GM18861 (cell line): ENCODE measurements at regions not wholly inside any gene's neighbourhood (a gene's known extent, or its start where the extent isn't known, plus 50 kb on each side); places are given as distances from the start of the nearest gene placed in this dataset.
"Not testable (repeated sequence)": the region's sequence is repeated elsewhere in the genome, so short reads cannot be mapped to it uniquely, and the experiment has no call there.

Experiments
- ATAC-seq: cut with Tn5 transposase; IDR thresholded peaks from one replicate; pipeline ENCODE4 v1.9.1; 2021; ENCODE audit not compliant: unreplicated experiment

DNA sequence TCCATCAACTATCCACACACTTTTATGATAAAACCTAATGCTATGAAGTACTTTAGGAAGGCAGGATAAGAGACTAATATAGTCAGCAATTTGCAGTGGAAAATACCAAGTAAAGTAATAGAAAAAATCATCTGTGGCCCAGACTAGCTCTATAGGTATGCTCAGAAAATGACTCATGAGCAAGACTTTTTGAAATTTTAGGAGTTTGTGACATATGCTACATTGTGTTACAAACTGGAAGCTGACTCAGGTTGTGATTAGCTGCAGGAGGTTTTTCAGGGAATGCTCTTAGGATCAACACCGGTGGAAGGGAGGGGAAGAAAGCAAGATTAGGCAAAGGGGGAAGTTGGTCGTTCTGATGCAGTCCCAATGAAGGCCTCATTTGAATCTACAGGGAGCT, 56.1 kb downstream of the FEZF1 start:
- no peak for ATAC-seq

GRCh38 chr7:122238729-122239128, 65.8 kb downstream of the FEZF1 start:
- not testable (repeated sequence) for ATAC-seq

DNA sequence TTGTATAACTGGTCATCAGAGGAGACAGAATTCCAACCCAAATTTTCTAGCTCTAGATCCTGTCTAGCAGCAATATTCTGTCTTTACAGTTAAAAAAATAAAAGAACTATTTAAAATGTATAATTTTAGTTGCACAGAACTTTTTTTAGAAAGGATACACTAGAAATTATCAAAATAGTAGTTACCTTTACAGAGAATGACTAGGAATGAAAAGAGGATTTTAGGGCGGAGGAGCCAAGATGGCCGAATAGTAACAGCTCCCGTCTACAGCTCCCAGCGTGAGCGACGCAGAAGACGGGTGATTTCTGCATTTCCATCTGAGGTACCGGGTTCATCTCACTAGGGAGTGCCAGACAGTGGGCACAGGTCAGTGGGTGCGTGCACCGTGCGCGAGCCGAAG, 66.3 kb downstream of the FEZF1 start:
- not testable (repeated sequence) for ATAC-seq

- ATAC-seq, result no peak
These were observed 78.7 kb downstream of the FEZF1 start for GRCh38 chr7:122225874-122226273.

- ATAC-seq, result peak; percentile 46
These were observed 75.3 kb upstream of the AASS start for GRCh38 chr7:122219253-122219865.

GRCh38 chr7:122217125-122217524, 73.1 kb upstream of the AASS start:
- no peak for ATAC-seq

GRCh38 chr7:122212754-122213153, 68.7 kb upstream of the AASS start:
- ATAC-seq, result no peak

GRCh38 chr7:122211362-122211761, 67.3 kb upstream of the AASS start:
- no peak for ATAC-seq

DNA sequence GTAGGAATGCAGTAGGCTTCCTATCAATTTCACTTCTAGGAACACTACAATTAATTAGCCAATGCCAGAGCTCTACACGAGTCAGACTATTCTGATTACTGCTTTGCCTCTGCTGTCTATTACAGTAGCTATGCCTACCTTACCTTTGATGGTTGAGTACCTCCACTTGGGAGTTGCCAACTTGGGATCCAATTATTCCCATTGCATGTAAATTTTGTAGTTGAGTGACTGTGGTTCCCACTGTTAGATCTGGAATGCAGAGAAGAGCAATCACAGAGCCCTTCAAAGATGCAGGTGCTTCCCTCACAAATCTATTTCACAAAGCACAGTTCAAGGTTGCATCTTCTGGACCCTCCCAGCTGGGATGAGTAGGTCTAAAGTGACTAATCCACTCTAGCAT, 62.9 kb upstream of the AASS start:
- ATAC-seq, result no peak

- no peak for ATAC-seq
These were observed 59.8 kb upstream of the AASS start for GRCh38 chr7:122203814-122204213.

DNA sequence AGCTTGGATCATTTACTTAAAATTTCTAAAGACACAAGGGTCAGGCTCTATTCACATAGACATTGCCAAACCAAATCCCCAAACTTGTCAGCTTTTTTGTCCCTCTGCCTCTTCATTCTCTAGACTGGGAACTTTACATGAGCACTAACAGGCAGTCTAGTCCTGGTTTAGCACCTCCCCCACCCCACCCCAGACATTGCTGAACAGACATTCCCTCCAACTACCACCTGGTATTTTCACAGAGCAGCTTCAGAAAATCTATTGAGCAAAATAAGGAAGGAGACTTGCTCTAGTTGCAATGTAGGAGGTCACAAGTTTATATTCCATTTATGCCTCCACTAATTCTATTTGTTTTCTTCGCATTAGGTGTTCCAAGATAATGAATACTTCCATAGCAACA, 56.8 kb upstream of the AASS start:
- ATAC-seq, result no peak

GRCh38 chr7:122199171-122199570, 55.1 kb upstream of the AASS start:
- no peak for ATAC-seq

GRCh38 chr7:122198581-122198980, 54.5 kb upstream of the AASS start:
- ATAC-seq, result no peak
